Esophagus (tissue), 2 donors: ENCODE measurements at regions not wholly inside any gene's neighbourhood (a gene's known extent, or its start where the extent isn't known, plus 50 kb on each side); places are given as distances from the start of the nearest gene placed in this dataset.
"Not testable (repeated sequence)": the region's sequence is repeated elsewhere in the genome, so short reads cannot be mapped to it uniquely, and the experiment has no call there.

ENCODE experiments used
- H3K27ac ChIP-seq, 2 donors: one replicate each; pipeline ENCODE4 v1.5.1; 2013; ENCODE audit warnings: low read depth in 2 of 2, mild to moderate bottlenecking in 2 of 2, inconsistent platforms in 1 of 2, low read length in 1 of 2, moderate library complexity in 1 of 2
- H3K27me3 ChIP-seq, 2 donors: one replicate each; pipeline ENCODE4 v1.6.1; 2013; ENCODE audit warnings: low read length in 2 of 2, control low read depth in 1 of 2, mild to moderate bottlenecking in 1 of 2; ENCODE audit not compliant: insufficient read depth in 2 of 2, control insufficient read depth in 1 of 2
- H3K36me3 ChIP-seq, 2 donors: one replicate each; pipeline ENCODE4 v1.6.1; 2013; ENCODE audit warnings: low read length in 1 of 2; ENCODE audit not compliant: control insufficient read depth in 2 of 2, insufficient read depth in 2 of 2
- H3K4me1 ChIP-seq, 2 donors: one replicate each; pipeline ENCODE4 v1.6.1; 2013; ENCODE audit warnings: low read length in 1 of 2; ENCODE audit not compliant: control insufficient read depth in 2 of 2, insufficient read depth in 2 of 2
- H3K4me3 ChIP-seq, 2 donors: one replicate each; pipeline ENCODE4 v1.5.1; 2013; ENCODE audit warnings: low read length in 2 of 2, mild to moderate bottlenecking in 2 of 2, low read depth in 1 of 2, moderate library complexity in 1 of 2
- H3K9me3 ChIP-seq, 2 donors: one replicate each; pipeline ENCODE4 v1.6.1; 2013; ENCODE audit warnings: mild to moderate bottlenecking in 2 of 2, low read depth in 1 of 2, low read length in 1 of 2, moderate library complexity in 1 of 2; ENCODE audit not compliant: control insufficient read depth in 2 of 2, insufficient read depth in 1 of 2
- WGBS, 2 donors: extraction: QIAGEN DNeasy Blood & Tissue Kit; methylation state at CpG; one replicate each; pipeline ENCODE4 v1.1.7; 2013; 5-methylcytosine and 5-hydroxymethylcytosine counted together
- donor health status: healthy with polysubstance abuse.
- donor health status: Bipolar disorder and iron deficiency.

GRCh38 chr16:31975826-31976419 lies 102.3 kb downstream of the ZNF267 start:
- H3K27me3 ChIP-seq, H3K27ac ChIP-seq, H3K36me3 ChIP-seq, H3K9me3 ChIP-seq, H3K4me1 ChIP-seq, H3K4me3 ChIP-seq: not testable (repeated sequence)
- WGBS, 2 donors, result 91 to 92% methylated on average over 22 of the region's 23 CpGs

- not testable (repeated sequence) for H3K27ac ChIP-seq
- 87 to 91% methylated on average over 3 to 4 of the region's 8 CpGs for WGBS, 2 donors
Observed at GRCh38 chr16:31978463-31978862, 104.9 kb downstream of the ZNF267 start.

GRCh38 chr16:31981739-31982138 lies 108.1 kb downstream of the ZNF267 start:
- 90 to 92% methylated on average over 10 to 33 of the region's 34 CpGs for WGBS, 2 donors
- not testable (repeated sequence) for H3K4me1 ChIP-seq, H3K27ac ChIP-seq, H3K27me3 ChIP-seq, H3K36me3 ChIP-seq, H3K4me3 ChIP-seq, H3K9me3 ChIP-seq

More at GRCh38 chr16:31978463-31978862, 104.9 kb downstream of the ZNF267 start:
- not testable (repeated sequence) for H3K36me3 ChIP-seq, H3K4me3 ChIP-seq, H3K9me3 ChIP-seq, H3K27me3 ChIP-seq, H3K4me1 ChIP-seq

- not testable (repeated sequence) for H3K27ac ChIP-seq
Observed at GRCh38 chr16:31982986-31983385, 109.4 kb downstream of the ZNF267 start.

GRCh38 chr16:31983666-31984065 lies 110.1 kb downstream of the ZNF267 start:
- not testable (repeated sequence) for H3K27ac ChIP-seq, H3K27me3 ChIP-seq, H3K4me1 ChIP-seq, H3K9me3 ChIP-seq, H3K4me3 ChIP-seq, H3K36me3 ChIP-seq
- 55 to 84% methylated on average over 1 to 3 of the region's 5 CpGs for WGBS, 2 donors

More at GRCh38 chr16:31982986-31983385, 109.4 kb downstream of the ZNF267 start:
- H3K4me3 ChIP-seq, H3K27me3 ChIP-seq, H3K4me1 ChIP-seq, H3K36me3 ChIP-seq, H3K9me3 ChIP-seq: not testable (repeated sequence)
- 84 to 88% methylated on average over 8 of the region's 8 CpGs for WGBS, 2 donors

- not testable (repeated sequence) for H3K4me3 ChIP-seq, H3K36me3 ChIP-seq, H3K27me3 ChIP-seq, H3K4me1 ChIP-seq, H3K27ac ChIP-seq, H3K9me3 ChIP-seq
- WGBS, 2 donors, result 81 to 85% methylated on average over 6 of the region's 6 CpGs
Observed at GRCh38 chr16:31986895-31987294, 113.3 kb downstream of the ZNF267 start.

- not testable (repeated sequence) for H3K27me3 ChIP-seq, H3K4me3 ChIP-seq, H3K4me1 ChIP-seq, H3K9me3 ChIP-seq, H3K36me3 ChIP-seq, H3K27ac ChIP-seq
- WGBS, 2 donors, result 0 to 21% methylated on average over 5 to 9 of the region's 23 CpGs
Observed at GRCh38 chr16:31988595-31989581, 115.3 kb downstream of the ZNF267 start.

GRCh38 chr16:31990261-31990660 lies 116.7 kb downstream of the ZNF267 start:
- not testable (repeated sequence) for H3K27me3 ChIP-seq, H3K4me3 ChIP-seq, H3K9me3 ChIP-seq, H3K4me1 ChIP-seq, H3K36me3 ChIP-seq, H3K27ac ChIP-seq
- WGBS, 2 donors, result 75 to 83% methylated on average over 3 to 7 of the region's 7 CpGs

- 78 to 84% methylated on average over 8 of the region's 8 CpGs for WGBS, 2 donors
- H3K4me3 ChIP-seq, H3K27me3 ChIP-seq, H3K4me1 ChIP-seq, H3K9me3 ChIP-seq, H3K27ac ChIP-seq, H3K36me3 ChIP-seq: not testable (repeated sequence)
Observed at GRCh38 chr16:31990980-31991379, 117.4 kb downstream of the ZNF267 start.

- H3K27ac ChIP-seq, H3K9me3 ChIP-seq, H3K36me3 ChIP-seq, H3K27me3 ChIP-seq, H3K4me1 ChIP-seq, H3K4me3 ChIP-seq: not testable (repeated sequence)
- 35 to 37% methylated on average over 3 of the region's 3 CpGs for WGBS, 2 donors
Observed at GRCh38 chr16:31996325-31996724, 122.7 kb downstream of the ZNF267 start.
